Fibroblast of lung (primary cell): ENCODE measurements at regions not wholly inside any gene's neighbourhood (a gene's known extent, or its start where the extent isn't known, plus 50 kb on each side); places are given as distances from the start of the nearest gene placed in this dataset.

Source experiments
- EZH2 ChIP-seq: IDR thresholded peaks from 2 replicates; pipeline ENCODE4 v1.5.1; 2012; ENCODE audit warnings: low read length, control low read depth, mild to moderate bottlenecking; ENCODE audit errors: missing control alignments
- TF ChIP-seq, protein P1 (sequence below), 2 donors: IDR thresholded peaks in 1 of 2; conservative IDR thresholded peaks in 1 of 2; 1 replicate in 1 of 2; 2 replicates in 1 of 2; pipeline ENCODE4 v1.5.1; 2011 to 2012; ENCODE audit warnings: low read length in 2 of 2, control low read depth in 1 of 2, inconsistent platforms in 1 of 2, low read depth in 1 of 2, mild to moderate bottlenecking in 1 of 2

DNA sequence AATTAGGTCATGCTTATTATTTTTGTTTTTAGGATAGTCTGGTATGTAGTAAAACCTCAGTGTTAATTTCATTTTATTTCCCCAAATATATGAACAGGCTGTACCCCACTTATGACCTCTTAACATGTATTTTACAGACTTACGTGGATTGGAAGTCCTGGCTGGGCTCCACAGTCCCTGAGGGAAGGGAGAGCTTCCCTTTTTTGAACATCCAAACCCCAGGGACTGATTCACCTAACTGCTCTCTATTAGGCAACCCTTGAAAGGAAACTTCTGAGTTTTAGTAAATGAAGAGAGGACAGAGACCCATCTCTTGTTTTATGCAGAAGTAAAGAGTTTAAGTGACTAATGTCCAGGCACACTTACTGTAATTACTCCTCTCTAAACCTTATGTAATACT, 233.1 kb upstream of the SPRY1 start:
- TF ChIP-seq, protein P1, sequence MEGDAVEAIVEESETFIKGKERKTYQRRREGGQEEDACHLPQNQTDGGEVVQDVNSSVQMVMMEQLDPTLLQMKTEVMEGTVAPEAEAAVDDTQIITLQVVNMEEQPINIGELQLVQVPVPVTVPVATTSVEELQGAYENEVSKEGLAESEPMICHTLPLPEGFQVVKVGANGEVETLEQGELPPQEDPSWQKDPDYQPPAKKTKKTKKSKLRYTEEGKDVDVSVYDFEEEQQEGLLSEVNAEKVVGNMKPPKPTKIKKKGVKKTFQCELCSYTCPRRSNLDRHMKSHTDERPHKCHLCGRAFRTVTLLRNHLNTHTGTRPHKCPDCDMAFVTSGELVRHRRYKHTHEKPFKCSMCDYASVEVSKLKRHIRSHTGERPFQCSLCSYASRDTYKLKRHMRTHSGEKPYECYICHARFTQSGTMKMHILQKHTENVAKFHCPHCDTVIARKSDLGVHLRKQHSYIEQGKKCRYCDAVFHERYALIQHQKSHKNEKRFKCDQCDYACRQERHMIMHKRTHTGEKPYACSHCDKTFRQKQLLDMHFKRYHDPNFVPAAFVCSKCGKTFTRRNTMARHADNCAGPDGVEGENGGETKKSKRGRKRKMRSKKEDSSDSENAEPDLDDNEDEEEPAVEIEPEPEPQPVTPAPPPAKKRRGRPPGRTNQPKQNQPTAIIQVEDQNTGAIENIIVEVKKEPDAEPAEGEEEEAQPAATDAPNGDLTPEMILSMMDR (conservative IDR thresholded peaks at IDR 0.05 in 1 of 2, IDR thresholded peaks at IDR 0.05 in 1 of 2; ENCODE audit: low read depth in 1 of 2, low read length in 2 of 2): no peak
- no peak for TF ChIP-seq EZH2
